CD4-positive, alpha-beta T cell (primary cell): ENCODE measurements at regions not wholly inside any gene's neighbourhood (a gene's known extent, or its start where the extent isn't known, plus 50 kb on each side); places are given as distances from the start of the nearest gene placed in this dataset.

ENCODE experiments used
- ATAC-seq: fragments of 200-7000 bp; cut with Tn5 transposase; one replicate; pipeline ENCODE4 v1.10.0; 2022; ENCODE audit warnings: mild to moderate bottlenecking; ENCODE audit not compliant: poor library complexity
- CTCF ChIA-PET: fragments of 350-600 bp; sonication (Branson Sonifier 250); formaldehyde crosslinking; loops from one replicate; lab custom pipeline; 2021; ENCODE audit warnings: antibody characterized with exemption, inconsistent platforms; lab: Charles Lee
- POLR2A ChIA-PET: fragments of 350-600 bp; sonication (Branson Sonifier 250); formaldehyde crosslinking; loops from one replicate; lab custom pipeline; 2021; ENCODE audit warnings: antibody characterized with exemption, inconsistent platforms; lab: Charles Lee
- DNase-seq, 14 experiments: peaks; one replicate each; pipeline ENCODE4 v3.0.0-alpha.2; 2013 to 2020; ENCODE audit warnings: mixed read lengths in 2 of 14
- H3K27ac ChIP-seq, 2 donors: one replicate each; pipeline versions ENCODE4 v1.5.1 to v1.7.0; 2013; ENCODE audit warnings: low read length in 2 of 2, low read depth in 1 of 2, mild to moderate bottlenecking in 1 of 2
- H3K27me3 ChIP-seq, 2 experiments: 1 replicate in 1 of 2; 2 replicates in 1 of 2; pipeline versions ENCODE4 v1.6.1 to v1.7.0; 2013; ENCODE audit warnings: low read length in 2 of 2, control low read depth in 1 of 2, mild to moderate bottlenecking in 1 of 2, moderate library complexity in 1 of 2; ENCODE audit not compliant: insufficient read depth in 2 of 2, control insufficient read depth in 1 of 2
- H3K36me3 ChIP-seq: one replicate; pipeline ENCODE4 v1.6.1; 2013; ENCODE audit warnings: low read length, control low read depth; ENCODE audit not compliant: insufficient read depth
- H3K4me1 ChIP-seq: one replicate; pipeline ENCODE4 v1.6.1; 2013; ENCODE audit warnings: low read length, control low read depth; ENCODE audit not compliant: insufficient read depth
- H3K4me3 ChIP-seq: one replicate; pipeline ENCODE4 v1.5.1; 2013; ENCODE audit warnings: mild to moderate bottlenecking, low read length, moderate library complexity
- H3K9me3 ChIP-seq, 2 experiments: 1 replicate in 1 of 2; 2 replicates in 1 of 2; pipeline versions ENCODE4 v1.6.1 to v1.7.0; 2013; ENCODE audit warnings: low read length in 2 of 2, mild to moderate bottlenecking in 2 of 2, control low read depth in 1 of 2, moderate library complexity in 1 of 2; ENCODE audit not compliant: control insufficient read depth in 1 of 2, insufficient read depth in 1 of 2
- H3K27ac Mint-ChIP-seq: one replicate; pipeline ENCODE4 v1.8.0; 2020; ENCODE audit warnings: mixed read lengths
- H3K27me3 Mint-ChIP-seq: one replicate; pipeline ENCODE4 v1.8.0; 2021; ENCODE audit warnings: mixed read lengths
- H3K36me3 Mint-ChIP-seq: one replicate; pipeline ENCODE4 v1.8.0; 2021; ENCODE audit warnings: low read depth, mixed read lengths
- H3K4me1 Mint-ChIP-seq: one replicate; pipeline ENCODE4 v1.8.0; 2021; ENCODE audit warnings: low read depth, mixed read lengths
- H3K4me3 Mint-ChIP-seq: one replicate; pipeline ENCODE4 v1.8.0; 2020; ENCODE audit warnings: mild to moderate bottlenecking, mixed read lengths
- H3K9me3 Mint-ChIP-seq: one replicate; pipeline ENCODE4 v1.8.0; 2020; ENCODE audit warnings: mixed read lengths
- intact Hi-C, 2 experiments: fragments of 100-400 bp; cut with DNase I in 1 of 2; cut with micrococcal nuclease in 1 of 2; formaldehyde crosslinking; loops; one replicate each; pipeline versions ENCODE4 v1.15.1 to v1.9.0; 2023 to 2025; cut with DNase I, micrococcal nuclease
- TF ChIP-seq, protein P1 (sequence below): fragments of 200-600 bp; IDR thresholded peaks from one replicate; pipeline ENCODE4 v1.8.0; 2022; ENCODE audit warnings: antibody characterized with exemption, mild to moderate bottlenecking

DNA sequence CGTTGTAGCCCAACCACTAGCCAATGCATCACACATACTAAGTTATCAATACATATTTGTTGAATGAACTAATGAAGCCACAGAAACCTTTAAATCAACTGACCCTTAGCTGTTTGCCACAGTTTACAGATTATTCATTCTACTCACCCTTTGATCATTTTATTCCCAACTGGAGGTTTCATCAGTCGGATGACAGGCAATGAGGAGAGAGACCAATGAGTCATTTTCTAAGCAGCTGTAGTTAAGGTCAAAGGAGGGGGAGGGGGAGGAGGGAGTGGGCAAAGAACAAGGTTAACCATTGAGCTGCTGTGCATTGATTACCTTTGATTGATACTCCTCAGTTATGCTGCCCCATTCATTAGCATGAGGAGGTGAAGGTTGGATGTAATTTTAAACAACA, 469.5 kb downstream of the VRK1 start:
- Histone ChIP-seq H3K4me3 (no peak overlapping the region), H3K27me3 (no peaks in the 10 kb centered on the region), H3K27ac (no peak overlapping the region), H3K36me3 (no peaks in the 10 kb centered on the region), H3K4me1 (no peaks in the 10 kb centered on the region), H3K9me3 (no peaks in the 10 kb centered on the region)
- Mint-ChIP-seq H3K4me3 (no peak overlapping the region), H3K27ac (no peak overlapping the region), H3K36me3 (no peaks in the 10 kb centered on the region), H3K9me3 (no peaks in the 10 kb centered on the region), H3K4me1 (no peaks in the 10 kb centered on the region), H3K27me3 (peaks cover 7% of the 10 kb centered on the region)
- intact Hi-C loops: no loop called here
- TF ChIP-seq, protein P1, sequence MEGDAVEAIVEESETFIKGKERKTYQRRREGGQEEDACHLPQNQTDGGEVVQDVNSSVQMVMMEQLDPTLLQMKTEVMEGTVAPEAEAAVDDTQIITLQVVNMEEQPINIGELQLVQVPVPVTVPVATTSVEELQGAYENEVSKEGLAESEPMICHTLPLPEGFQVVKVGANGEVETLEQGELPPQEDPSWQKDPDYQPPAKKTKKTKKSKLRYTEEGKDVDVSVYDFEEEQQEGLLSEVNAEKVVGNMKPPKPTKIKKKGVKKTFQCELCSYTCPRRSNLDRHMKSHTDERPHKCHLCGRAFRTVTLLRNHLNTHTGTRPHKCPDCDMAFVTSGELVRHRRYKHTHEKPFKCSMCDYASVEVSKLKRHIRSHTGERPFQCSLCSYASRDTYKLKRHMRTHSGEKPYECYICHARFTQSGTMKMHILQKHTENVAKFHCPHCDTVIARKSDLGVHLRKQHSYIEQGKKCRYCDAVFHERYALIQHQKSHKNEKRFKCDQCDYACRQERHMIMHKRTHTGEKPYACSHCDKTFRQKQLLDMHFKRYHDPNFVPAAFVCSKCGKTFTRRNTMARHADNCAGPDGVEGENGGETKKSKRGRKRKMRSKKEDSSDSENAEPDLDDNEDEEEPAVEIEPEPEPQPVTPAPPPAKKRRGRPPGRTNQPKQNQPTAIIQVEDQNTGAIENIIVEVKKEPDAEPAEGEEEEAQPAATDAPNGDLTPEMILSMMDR: no peak
- ATAC-seq (no peak), DNase-seq (no peak)
- POLR2A ChIA-PET: no interaction called here
- CTCF ChIA-PET: no interaction called here

DNA sequence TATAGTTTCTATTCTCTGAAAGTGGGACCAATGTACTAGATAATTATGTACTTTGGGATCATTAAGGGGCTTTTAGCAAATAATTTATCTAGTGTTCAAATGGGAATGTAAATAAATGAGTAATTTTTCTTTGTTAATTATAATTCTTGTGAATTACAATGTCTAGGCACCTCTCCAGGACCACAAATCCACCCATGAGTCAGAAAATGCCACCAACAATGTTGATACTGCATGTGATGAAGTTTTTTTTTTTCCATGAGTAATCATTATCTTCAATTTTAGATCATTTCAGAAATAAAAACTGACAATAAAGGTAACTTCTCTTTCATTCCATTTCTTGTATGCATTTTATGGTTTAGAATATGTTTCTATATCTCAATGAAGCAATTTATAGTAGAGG, 470.3 kb downstream of the VRK1 start:
- Histone ChIP-seq H3K36me3 (no peaks in the 10 kb centered on the region), H3K4me3 (no peak overlapping the region), H3K27ac (no peak overlapping the region), H3K9me3 (no peaks in the 10 kb centered on the region), H3K4me1 (no peaks in the 10 kb centered on the region), H3K27me3 (no peaks in the 10 kb centered on the region)
- no peak overlapping the region for H3K4me3 Mint-ChIP-seq
- ChIA-PET POLR2A (no interaction called here), CTCF (no interaction called here)
- H3K36me3 Mint-ChIP-seq: no peaks in the 10 kb centered on the region
- no peak for DNase-seq
- H3K27me3 Mint-ChIP-seq: peaks cover 7% of the 10 kb centered on the region
- TF ChIP-seq, protein P1: no peak
- H3K9me3 Mint-ChIP-seq: no peaks in the 10 kb centered on the region
- intact Hi-C loops: no loop called here
- no peaks in the 10 kb centered on the region for H3K4me1 Mint-ChIP-seq
- H3K27ac Mint-ChIP-seq: no peak overlapping the region
- no peak for ATAC-seq

DNA sequence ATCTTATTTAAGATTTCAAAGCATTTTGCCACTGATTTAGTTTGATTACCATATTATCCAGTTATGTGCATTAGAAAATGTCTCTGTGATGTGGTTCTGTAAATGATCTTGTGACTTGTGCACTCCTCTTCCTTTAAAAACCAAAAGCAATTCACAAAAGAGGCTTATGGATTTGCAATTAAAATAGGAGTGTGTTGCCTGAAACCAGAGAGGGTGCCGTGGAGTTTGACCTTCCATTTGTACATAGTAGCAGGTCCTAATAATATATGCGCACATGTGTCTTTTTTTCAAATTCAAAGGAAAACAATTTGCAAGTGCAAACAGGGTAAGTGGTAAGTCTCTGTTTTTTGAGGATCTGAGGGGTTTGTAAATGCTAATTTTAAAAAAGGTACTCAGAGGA, 470.9 kb downstream of the VRK1 start:
- ATAC-seq (no peak), DNase-seq (no peak)
- ChIA-PET POLR2A (no interaction called here), CTCF (no interaction called here)
- H3K27ac Mint-ChIP-seq: no peak overlapping the region
- Histone ChIP-seq H3K27ac (no peak overlapping the region), H3K27me3 (peaks cover 0 to 2% of the 10 kb centered on the region in 2 experiments), H3K4me1 (no peaks in the 10 kb centered on the region), H3K4me3 (no peak overlapping the region), H3K9me3 (no peaks in the 10 kb centered on the region), H3K36me3 (no peaks in the 10 kb centered on the region)
- H3K4me3 Mint-ChIP-seq: no peak overlapping the region
- H3K4me1 Mint-ChIP-seq: no peaks in the 10 kb centered on the region
- intact Hi-C loops: no loop called here
- no peaks in the 10 kb centered on the region for H3K9me3 Mint-ChIP-seq
- peaks cover 7% of the 10 kb centered on the region for H3K27me3 Mint-ChIP-seq
- TF ChIP-seq, protein P1: no peak
- no peaks in the 10 kb centered on the region for H3K36me3 Mint-ChIP-seq
